ENCODE measurements at regions not wholly inside any gene's neighbourhood (a gene's known extent, or its start where the extent isn't known, plus 50 kb on each side); places are given as distances from the start of the nearest gene placed in this dataset.

DNA sequence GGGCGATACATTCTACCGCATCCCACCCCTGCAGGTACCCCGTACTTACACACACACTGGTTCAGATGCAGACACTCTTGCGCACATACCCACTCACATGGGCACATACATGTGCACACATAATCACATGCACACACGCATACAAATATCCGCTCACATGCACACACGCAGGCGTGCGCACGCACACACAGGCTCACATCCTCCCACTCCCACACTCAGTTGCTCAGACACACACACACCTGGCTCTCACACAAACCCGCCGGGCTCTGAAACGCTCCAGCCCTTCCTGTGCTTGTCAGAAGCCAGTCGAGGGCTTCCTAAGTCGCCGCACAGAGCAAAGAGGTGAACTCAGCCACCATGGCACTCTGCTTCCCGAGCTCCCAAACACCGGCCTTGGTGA, 164.5 kb downstream of the CRYBB2 start:
- Mint-ChIP-seq H3K36me3 (ENCODE audit: insufficient read depth, unreplicated experiment) (peaks cover 11% of the 10 kb centered on the region), H3K27ac (ENCODE audit: low read depth, unreplicated experiment) (no peak overlapping the region), H3K4me3 (ENCODE audit: unreplicated experiment) (no peak overlapping the region), H3K27me3 (ENCODE audit: insufficient read depth, unreplicated experiment) (no peaks in the 10 kb centered on the region), H3K9me3 (ENCODE audit: unreplicated experiment) (no peaks in the 10 kb centered on the region), H3K4me1 (ENCODE audit: insufficient read depth, unreplicated experiment) (no peaks in the 10 kb centered on the region)
- DNase-seq (ENCODE audit: unreplicated experiment) = no peak
- ChIA-PET CTCF (interaction anchor here (1.3 kb wide), 1 partner anchor 21 kb away, joined by 5 read pairs; no protein-coding TSS in a partner anchor), POLR2A (no interaction called here)
- intact Hi-C loops (cut with micrococcal nuclease) = no loop called here
- no TSS peak for BruUV-seq (replicated peaks)
- no peak for TF ChIP-seq CTCF (IDR thresholded peaks at IDR 0.05; ENCODE audit: unreplicated experiment)

DNA sequence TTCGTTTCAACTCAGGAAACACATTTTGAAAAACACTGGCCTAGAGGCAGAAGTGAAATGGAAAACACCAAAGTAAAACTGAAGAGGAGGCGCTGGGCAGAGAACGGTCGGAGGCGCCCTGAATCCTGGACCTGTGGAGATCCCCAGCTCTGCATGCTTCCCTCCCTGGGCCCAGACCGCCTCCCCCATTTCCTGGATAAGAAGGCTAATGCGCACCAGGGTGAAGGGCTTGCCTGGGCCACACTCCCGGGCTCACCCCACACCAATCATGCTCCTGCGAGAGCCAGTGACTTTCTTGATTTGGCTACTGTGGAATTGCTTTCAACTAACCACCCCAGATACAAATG, 167.1 kb downstream of the CRYBB2 start:
- no peaks in the 10 kb centered on the region for H3K27me3 Mint-ChIP-seq (ENCODE audit: insufficient read depth, unreplicated experiment)
- no peaks in the 10 kb centered on the region for H3K4me1 Mint-ChIP-seq (ENCODE audit: insufficient read depth, unreplicated experiment)
- no peaks in the 10 kb centered on the region for H3K36me3 Mint-ChIP-seq (ENCODE audit: insufficient read depth, unreplicated experiment)
- H3K27ac Mint-ChIP-seq (ENCODE audit: low read depth, unreplicated experiment) = no peak overlapping the region
- BruUV-seq (replicated peaks) = no TSS peak
- ChIA-PET CTCF (no interaction called here), POLR2A (no interaction called here)
- H3K9me3 Mint-ChIP-seq (ENCODE audit: unreplicated experiment) = no peaks in the 10 kb centered on the region
- intact Hi-C loops (cut with micrococcal nuclease) = no loop called here
- H3K4me3 Mint-ChIP-seq (ENCODE audit: unreplicated experiment) = no peak overlapping the region
- DNase-seq (ENCODE audit: unreplicated experiment) = no peak
- no peak for TF ChIP-seq CTCF (IDR thresholded peaks at IDR 0.05; ENCODE audit: unreplicated experiment)

DNA sequence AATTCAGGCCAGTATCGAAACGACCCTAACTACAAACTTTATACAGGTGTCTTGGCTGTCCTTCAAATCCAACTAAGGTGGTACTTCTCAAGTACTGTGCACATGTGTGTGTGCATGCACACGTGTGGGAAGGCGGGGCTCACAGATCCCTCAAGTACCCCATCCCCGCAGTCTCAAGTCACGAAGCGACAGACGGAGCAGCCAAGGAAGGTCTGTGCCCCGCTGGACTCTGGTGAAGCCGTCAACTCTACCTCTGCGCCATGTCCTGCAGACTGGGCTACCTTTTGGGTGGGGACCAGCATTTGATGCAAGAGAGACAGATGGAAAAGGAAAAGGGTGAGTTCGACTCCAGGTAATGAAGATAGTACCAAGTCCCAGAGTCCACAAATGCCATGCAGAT, 169.0 kb downstream of the CRYBB2 start:
- CTCF ChIA-PET = no interaction called here
- BruUV-seq (replicated peaks) = no TSS peak
- Mint-ChIP-seq H3K27me3 (ENCODE audit: insufficient read depth, unreplicated experiment) (no peaks in the 10 kb centered on the region), H3K9me3 (ENCODE audit: unreplicated experiment) (no peaks in the 10 kb centered on the region), H3K4me1 (ENCODE audit: insufficient read depth, unreplicated experiment) (no peaks in the 10 kb centered on the region), H3K36me3 (ENCODE audit: insufficient read depth, unreplicated experiment) (no peaks in the 10 kb centered on the region), H3K4me3 (ENCODE audit: unreplicated experiment) (no peak overlapping the region), H3K27ac (ENCODE audit: low read depth, unreplicated experiment) (no peak overlapping the region)
- no peak for DNase-seq (ENCODE audit: unreplicated experiment)
- intact Hi-C loops (cut with micrococcal nuclease) = no loop called here
- POLR2A ChIA-PET = no interaction called here
- TF ChIP-seq CTCF (IDR thresholded peaks at IDR 0.05; ENCODE audit: unreplicated experiment) = no peak

DNA sequence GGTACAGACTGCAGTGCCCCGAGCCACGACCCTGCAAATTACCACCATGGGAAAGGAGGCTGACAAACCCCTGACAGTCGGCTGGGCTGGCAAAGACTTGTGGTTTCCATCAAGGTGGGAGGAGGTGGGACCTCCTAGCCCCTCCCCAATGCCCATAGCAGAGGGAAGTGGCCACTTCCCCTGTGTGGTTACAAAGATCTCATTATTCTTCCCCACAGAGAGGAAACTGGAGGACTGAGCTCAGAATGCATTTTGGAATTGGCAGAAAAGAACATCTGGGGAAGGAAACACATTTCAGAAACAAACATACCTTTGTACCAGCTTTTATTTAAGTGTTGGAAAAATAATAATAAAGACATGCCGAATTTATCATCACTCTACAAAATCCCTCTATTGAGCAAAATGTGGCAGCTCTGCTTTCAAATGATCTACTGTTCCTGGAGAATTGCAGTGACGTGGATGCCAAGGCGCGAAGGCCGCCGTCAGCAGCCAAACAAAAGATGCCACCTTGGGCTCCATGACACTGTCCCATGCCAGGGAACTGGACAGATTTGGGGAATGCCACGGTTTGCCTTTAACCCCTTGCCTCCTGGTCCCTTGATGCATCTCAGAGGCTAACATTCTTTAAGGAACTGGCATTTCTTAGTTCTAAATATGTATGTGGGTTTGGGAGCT, 169.6 kb downstream of the CRYBB2 start:
- intact Hi-C loops (cut with micrococcal nuclease) = no loop called here

More for the DNA sequence above, 169.6 kb downstream of the CRYBB2 start:
- CTCF ChIA-PET = interaction anchor here (0.7 kb wide), 1 partner anchor 31 kb away, joined by 3 read pairs; no protein-coding TSS in a partner anchor
- POLR2A ChIA-PET = no interaction called here
- no peak for TF ChIP-seq CTCF (IDR thresholded peaks at IDR 0.05; ENCODE audit: unreplicated experiment)
- Mint-ChIP-seq H3K27me3 (ENCODE audit: insufficient read depth, unreplicated experiment) (no peaks in the 10 kb centered on the region), H3K4me3 (ENCODE audit: unreplicated experiment) (no peak overlapping the region), H3K4me1 (ENCODE audit: insufficient read depth, unreplicated experiment) (no peaks in the 10 kb centered on the region), H3K27ac (ENCODE audit: low read depth, unreplicated experiment) (no peak overlapping the region), H3K36me3 (ENCODE audit: insufficient read depth, unreplicated experiment) (no peaks in the 10 kb centered on the region), H3K9me3 (ENCODE audit: unreplicated experiment) (no peaks in the 10 kb centered on the region)
- DNase-seq (ENCODE audit: unreplicated experiment) = no peak
- no TSS peak for BruUV-seq (replicated peaks)

Data from MCF 10A (cell line).